Lower leg skin (tissue), 4 donors: ENCODE measurements at regions not wholly inside any gene's neighbourhood (a gene's known extent, or its start where the extent isn't known, plus 50 kb on each side); places are given as distances from the start of the nearest gene placed in this dataset.

Experiments
- DNase-seq, 2 donors: peaks; one replicate each; pipeline ENCODE4 v3.0.0-alpha.2; 2019; ENCODE audit warnings: low spot score in 2 of 2
- H3K4me3 ChIP-seq: fragments of 200-600 bp; sonication (generic); 2 replicates; pipeline ENCODE4 v1.5.1; 2017; ENCODE audit warnings: mild to moderate bottlenecking, low read depth; ENCODE audit not compliant: poor library complexity, severe bottlenecking
- CTCF ChIP-seq, 3 donors: fragments of 450-650 bp; IDR thresholded peaks; one replicate each; pipeline ENCODE4 v1.5.1; 2016; ENCODE audit warnings: antibody characterized with exemption in 3 of 3, mild to moderate bottlenecking in 3 of 3, moderate library complexity in 2 of 3
- POLR2A ChIP-seq, 2 donors: fragments of 450-650 bp; IDR thresholded peaks; one replicate each; pipeline ENCODE4 v1.6.1; 2016 to 2017; ENCODE audit warnings: antibody characterized with exemption in 2 of 2, mild to moderate bottlenecking in 1 of 2, moderate library complexity in 1 of 2
- WGBS, 2 donors: methylation state at CpG; one replicate each; pipeline ENCODE4 v1.1.5; 2018; 5-methylcytosine and 5-hydroxymethylcytosine counted together
- intact Hi-C: fragments of 100-400 bp; cut with DNase I; formaldehyde crosslinking; loops from one replicate; pipeline ENCODE4 v1.15.0; 2023; ENCODE audit warnings: low total_unique reads

- no peak overlapping the region for H3K4me3 ChIP-seq
- WGBS, 2 donors: 81 to 85% methylated on average over 5 of the region's 5 CpGs
- DNase-seq: no peak
- intact Hi-C loops: no loop called here
- TF ChIP-seq POLR2A (IDR thresholded peaks at IDR 0.05) (no peak), CTCF (IDR thresholded peaks at IDR 0.05) (no peak)
Measured at GRCh38 chr18:61953641-61954040, 60.8 kb upstream of the RNF152 start.

GRCh38 chr18:61953161-61953560 lies 60.4 kb upstream of the RNF152 start:
- H3K4me3 ChIP-seq: no peak overlapping the region
- TF ChIP-seq POLR2A (IDR thresholded peaks at IDR 0.05) (no peak), CTCF (IDR thresholded peaks at IDR 0.05) (no peak)
- intact Hi-C loops: no loop called here
- WGBS, 2 donors: 83 to 87% methylated on average over 5 of the region's 5 CpGs
- no peak for DNase-seq

GRCh38 chr18:61951396-61951795 lies 58.6 kb upstream of the RNF152 start:
- H3K4me3 ChIP-seq: no peak overlapping the region
- 87 to 92% methylated on average over 6 of the region's 6 CpGs for WGBS, 2 donors
- intact Hi-C loops: no loop called here
- no peak for DNase-seq
- no peak for TF ChIP-seq POLR2A (IDR thresholded peaks at IDR 0.05)
- no peak for TF ChIP-seq CTCF (IDR thresholded peaks at IDR 0.05)

- no peak for DNase-seq
- TF ChIP-seq POLR2A (IDR thresholded peaks at IDR 0.05): no peak
- TF ChIP-seq CTCF (IDR thresholded peaks at IDR 0.05): no peak
- no peak overlapping the region for H3K4me3 ChIP-seq
- WGBS, 2 donors: 43 to 52% methylated on average over 3 of the region's 3 CpGs
- intact Hi-C loops: no loop called here
Measured at GRCh38 chr18:61950371-61950770, 57.6 kb upstream of the RNF152 start.

- DNase-seq: peak in 1 of 2 donors; percentile 29
- TF ChIP-seq POLR2A (IDR thresholded peaks at IDR 0.05) (no peak), CTCF (IDR thresholded peaks at IDR 0.05) (no peak)
- H3K4me3 ChIP-seq: no peak overlapping the region
- intact Hi-C loops: no loop called here
- 39 to 43% methylated on average over 10 of the region's 10 CpGs for WGBS, 2 donors
Measured at GRCh38 chr18:61949946-61950345, 57.1 kb upstream of the RNF152 start.

- intact Hi-C loops: no loop called here
- no peak overlapping the region for H3K4me3 ChIP-seq
- TF ChIP-seq CTCF (IDR thresholded peaks at IDR 0.05) (no peak), POLR2A (IDR thresholded peaks at IDR 0.05) (no peak)
- no peak for DNase-seq
- 81 to 82% methylated on average over 6 of the region's 6 CpGs for WGBS, 2 donors
Measured at GRCh38 chr18:61948846-61949438, 56.1 kb upstream of the RNF152 start.
